ENCODE measurements at regions not wholly inside any gene's neighbourhood (a gene's known extent, or its start where the extent isn't known, plus 50 kb on each side); places are given as distances from the start of the nearest gene placed in this dataset.
"Not testable (repeated sequence)": the region's sequence is repeated elsewhere in the genome, so short reads cannot be mapped to it uniquely, and the experiment has no call there.

DNA sequence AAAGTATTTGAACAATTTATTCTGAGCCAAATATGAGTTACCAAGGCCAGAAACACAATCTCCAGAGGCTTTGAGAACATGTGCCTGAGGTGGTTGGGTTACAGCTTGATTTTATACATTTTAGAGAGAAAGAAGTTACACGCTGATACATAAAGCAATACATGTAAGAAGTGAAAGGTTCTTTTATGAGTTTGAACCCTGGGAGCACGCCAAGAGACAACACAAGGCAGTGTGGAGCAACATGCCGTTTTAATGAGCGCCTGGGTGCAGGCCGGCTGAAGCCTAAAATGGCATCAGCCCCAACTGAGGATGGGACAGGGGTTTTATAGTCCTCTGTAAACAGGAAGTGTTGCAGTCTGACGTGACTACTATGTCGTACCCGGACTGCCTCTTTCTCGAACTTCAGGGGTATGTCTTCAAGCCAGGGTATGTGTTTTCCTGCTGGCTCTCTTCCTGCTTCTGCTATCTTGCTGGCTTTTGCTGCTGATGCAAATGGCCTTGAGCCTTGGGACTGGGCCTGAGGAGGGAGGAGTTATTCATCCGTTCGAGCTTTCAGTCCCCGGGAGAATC lies 193.7 kb downstream of the CYLC2 start:
- no peak for DNase-seq (ENCODE audit: low read depth)
- TF ChIP-seq, protein P1, sequence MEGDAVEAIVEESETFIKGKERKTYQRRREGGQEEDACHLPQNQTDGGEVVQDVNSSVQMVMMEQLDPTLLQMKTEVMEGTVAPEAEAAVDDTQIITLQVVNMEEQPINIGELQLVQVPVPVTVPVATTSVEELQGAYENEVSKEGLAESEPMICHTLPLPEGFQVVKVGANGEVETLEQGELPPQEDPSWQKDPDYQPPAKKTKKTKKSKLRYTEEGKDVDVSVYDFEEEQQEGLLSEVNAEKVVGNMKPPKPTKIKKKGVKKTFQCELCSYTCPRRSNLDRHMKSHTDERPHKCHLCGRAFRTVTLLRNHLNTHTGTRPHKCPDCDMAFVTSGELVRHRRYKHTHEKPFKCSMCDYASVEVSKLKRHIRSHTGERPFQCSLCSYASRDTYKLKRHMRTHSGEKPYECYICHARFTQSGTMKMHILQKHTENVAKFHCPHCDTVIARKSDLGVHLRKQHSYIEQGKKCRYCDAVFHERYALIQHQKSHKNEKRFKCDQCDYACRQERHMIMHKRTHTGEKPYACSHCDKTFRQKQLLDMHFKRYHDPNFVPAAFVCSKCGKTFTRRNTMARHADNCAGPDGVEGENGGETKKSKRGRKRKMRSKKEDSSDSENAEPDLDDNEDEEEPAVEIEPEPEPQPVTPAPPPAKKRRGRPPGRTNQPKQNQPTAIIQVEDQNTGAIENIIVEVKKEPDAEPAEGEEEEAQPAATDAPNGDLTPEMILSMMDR (conservative IDR thresholded peaks at IDR 0.05; ENCODE audit: low read depth, low read length): no peak
- H3K4me3 ChIP-seq (ENCODE audit: low read depth, low read length): no peak overlapping the region

DNA sequence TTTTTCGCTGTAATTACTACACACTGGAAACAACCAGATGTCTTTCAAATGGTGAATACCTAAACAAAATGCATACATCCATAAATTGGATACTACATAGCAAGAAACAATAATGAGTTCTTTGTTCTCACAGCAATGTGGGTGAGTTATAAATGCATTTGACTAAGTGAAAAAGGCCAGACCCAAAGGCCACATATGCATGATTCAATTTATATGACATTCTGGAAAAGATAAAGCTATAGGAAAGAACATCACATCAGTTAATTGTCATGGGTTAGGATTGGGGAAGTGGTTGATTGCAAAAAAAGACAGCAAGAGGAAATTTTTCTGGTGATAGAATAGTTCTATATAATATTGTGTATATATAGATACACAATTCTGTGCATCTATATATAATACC lies 198.9 kb downstream of the CYLC2 start:
- H3K4me3 ChIP-seq (ENCODE audit: low read depth, low read length): no peak overlapping the region
- no peak for DNase-seq (ENCODE audit: low read depth)
- TF ChIP-seq, protein P1 (conservative IDR thresholded peaks at IDR 0.05; ENCODE audit: low read depth, low read length): no peak

DNA sequence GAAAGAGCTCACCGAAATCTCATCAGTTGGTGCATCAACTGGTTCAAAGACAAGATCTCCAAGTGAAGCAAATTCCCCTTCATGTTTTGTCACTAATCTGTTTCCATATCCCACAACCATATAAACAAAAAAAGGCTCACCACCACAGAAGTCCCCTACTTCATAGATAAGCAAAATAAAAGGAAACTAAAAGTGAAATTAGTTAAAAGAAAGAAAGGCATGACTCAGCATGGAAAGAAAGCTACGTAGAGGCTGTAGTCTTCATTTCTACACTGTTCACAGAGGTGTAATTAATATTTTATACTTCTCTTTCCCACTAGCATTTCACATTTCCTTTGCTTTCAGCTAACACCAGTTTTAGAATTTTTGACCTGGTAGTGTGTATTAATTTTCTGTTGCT lies 208.0 kb downstream of the CYLC2 start:
- no peak for DNase-seq (ENCODE audit: low read depth)
- no peak overlapping the region for H3K4me3 ChIP-seq (ENCODE audit: low read depth, low read length)
- TF ChIP-seq, protein P1 (conservative IDR thresholded peaks at IDR 0.05; ENCODE audit: low read depth, low read length): no peak

DNA sequence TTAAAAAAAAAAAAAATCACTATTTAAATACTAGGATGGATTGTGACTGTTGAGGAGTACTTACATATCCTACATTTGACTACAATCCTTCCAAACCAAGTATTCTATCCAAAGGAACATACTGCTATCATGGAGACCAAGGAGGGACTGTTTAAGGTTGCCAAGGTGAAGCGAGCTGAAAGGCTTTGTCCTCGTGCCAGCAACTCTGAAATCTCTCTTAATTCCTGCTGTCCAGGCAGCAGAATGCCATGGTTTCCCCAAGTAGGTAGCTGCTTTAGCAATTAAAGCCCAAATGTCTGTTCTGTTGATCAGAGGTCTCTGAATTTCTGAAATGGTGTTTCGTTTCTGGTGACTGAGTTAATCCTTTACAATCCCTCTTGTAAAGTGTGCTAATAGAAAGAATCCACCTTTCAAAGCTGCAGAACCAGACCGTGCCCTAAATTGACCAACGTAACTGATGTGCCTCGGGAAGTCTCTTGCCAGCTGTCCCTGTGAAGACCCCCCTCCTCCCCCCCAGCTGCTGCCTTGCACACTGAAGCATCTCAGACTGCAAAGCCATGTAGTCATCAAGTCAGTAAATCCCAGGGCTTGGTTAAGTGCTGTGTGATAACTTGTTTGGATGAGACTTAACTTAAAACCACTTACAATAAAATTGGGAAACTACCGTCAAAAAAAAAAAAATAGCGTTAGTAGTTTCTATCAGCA lies 210.9 kb downstream of the CYLC2 start:
- not testable (repeated sequence) for DNase-seq (ENCODE audit: low read depth); H3K4me3 ChIP-seq (ENCODE audit: low read depth, low read length)

DNA sequence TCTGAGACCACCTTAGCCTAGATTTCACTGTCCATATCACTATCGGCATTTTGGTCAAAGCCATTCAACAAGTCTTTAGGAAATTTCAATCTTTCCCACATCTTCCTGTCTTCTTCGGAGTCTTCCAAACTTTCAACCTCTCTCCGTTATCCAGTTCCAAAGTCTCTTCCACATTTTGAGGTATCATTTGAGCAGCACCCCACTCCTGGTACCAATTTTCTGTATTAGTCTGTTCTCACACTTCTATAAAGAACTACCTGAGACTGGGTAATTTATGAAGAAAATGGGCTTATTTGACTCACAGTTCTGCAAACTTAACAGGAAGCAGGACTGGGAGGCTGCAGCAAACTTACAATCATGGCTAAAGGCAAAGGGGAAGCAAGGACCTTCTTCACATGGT lies 215.5 kb downstream of the CYLC2 start:
- no peak overlapping the region for H3K4me3 ChIP-seq (ENCODE audit: low read depth, low read length)
- no peak for DNase-seq (ENCODE audit: low read depth)
- TF ChIP-seq, protein P1 (conservative IDR thresholded peaks at IDR 0.05; ENCODE audit: low read depth, low read length): no peak

DNA sequence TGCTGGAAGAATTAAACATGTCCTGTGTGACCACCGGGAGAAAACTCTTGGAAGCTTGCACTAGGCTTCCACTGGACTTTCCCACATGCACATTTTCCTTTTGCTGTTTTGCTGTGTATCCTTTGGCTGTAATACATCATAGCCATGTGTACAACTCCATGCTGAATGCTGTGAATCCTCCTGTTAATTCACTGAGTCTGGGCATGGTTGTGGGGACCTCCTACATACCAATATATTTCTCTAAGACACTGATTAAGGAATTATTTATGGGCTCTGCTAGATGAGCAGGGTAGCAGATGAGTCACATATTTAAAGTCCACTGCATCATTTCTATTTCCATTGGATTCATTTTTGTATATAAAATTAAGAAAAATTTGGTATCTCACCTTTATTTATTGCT lies 220.1 kb downstream of the CYLC2 start:
- no peak overlapping the region for H3K4me3 ChIP-seq (ENCODE audit: low read depth, low read length)
- TF ChIP-seq, protein P1 (conservative IDR thresholded peaks at IDR 0.05; ENCODE audit: low read depth, low read length): no peak
- DNase-seq (ENCODE audit: low read depth): no peak

DNA sequence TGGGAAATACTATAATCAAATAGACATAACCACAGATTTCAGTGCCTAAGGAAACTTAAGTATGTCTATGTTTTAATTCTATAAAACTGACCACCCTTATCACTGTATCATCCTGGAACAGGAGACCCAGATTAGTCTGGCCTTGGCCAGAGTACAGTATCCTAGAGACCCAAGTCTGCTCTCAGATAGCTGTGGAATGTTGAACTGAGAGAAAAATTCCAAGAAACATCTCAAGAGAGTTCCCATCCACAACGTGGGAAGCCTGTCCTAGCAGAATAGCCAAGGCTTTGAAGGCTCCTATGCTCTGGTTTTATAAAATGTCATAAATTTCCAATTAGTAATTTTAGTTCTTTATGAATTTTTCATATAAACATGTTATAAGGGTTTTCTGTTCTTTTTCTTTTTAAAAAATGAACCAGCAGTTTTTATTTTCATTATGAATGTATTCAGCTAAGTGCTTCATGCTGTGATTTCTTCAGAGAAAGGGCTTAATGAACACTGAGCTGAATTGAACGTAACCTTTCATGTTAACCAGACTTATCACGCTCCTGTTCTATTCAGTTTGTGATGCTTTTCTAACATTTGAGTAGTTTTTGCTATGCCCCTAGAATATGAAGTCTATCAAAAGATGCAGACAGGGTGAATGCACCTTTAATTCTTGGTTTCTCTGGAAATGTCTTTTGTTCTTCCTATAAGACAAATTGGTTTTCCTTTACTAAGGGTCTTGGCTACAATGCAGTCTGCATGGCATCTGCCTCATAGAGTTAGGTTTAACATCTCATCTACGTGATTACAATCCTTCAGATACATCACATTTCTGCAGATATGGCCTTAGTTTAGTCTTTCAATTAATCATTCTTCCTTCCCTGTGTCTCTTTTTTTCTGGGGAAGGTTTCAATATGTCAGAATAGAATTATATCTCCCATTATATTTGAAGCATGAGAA lies 230.8 kb downstream of the CYLC2 start:
- no peak overlapping the region for H3K4me3 ChIP-seq (ENCODE audit: low read depth, low read length)
- no peak for DNase-seq (ENCODE audit: low read depth)
- TF ChIP-seq, protein P1 (conservative IDR thresholded peaks at IDR 0.05; ENCODE audit: low read depth, low read length): no peak
